CD4-positive, alpha-beta memory T cell (primary cell): ENCODE measurements at regions not wholly inside any gene's neighbourhood (a gene's known extent, or its start where the extent isn't known, plus 50 kb on each side); places are given as distances from the start of the nearest gene placed in this dataset.
A peak's percentile ranks its signal among the peaks of the same experiment; 100 is the strongest.

Source experiments
- CTCF ChIA-PET: fragments of 350-600 bp; sonication (Branson Sonifier 250); formaldehyde crosslinking; loops from one replicate; lab custom pipeline; 2021; ENCODE audit warnings: inconsistent platforms; ENCODE audit not compliant: partially characterized antibody; lab: Charles Lee
- POLR2A ChIA-PET: fragments of 350-600 bp; sonication (Branson Sonifier 250); formaldehyde crosslinking; loops from one replicate; lab custom pipeline; 2021; ENCODE audit not compliant: partially characterized antibody; lab: Charles Lee
- DNase-seq, 5 donors: peaks; one replicate each; pipeline versions ENCODE4 v3.0.0 to v3.0.0-alpha.2; 2020 to 2022; ENCODE audit warnings: mixed read lengths in 1 of 5
- H3K27ac ChIP-seq: one replicate; pipeline ENCODE4 v1.7.0; 2013; ENCODE audit warnings: low read depth, low read length
- H3K27me3 ChIP-seq: 2 replicates; pipeline ENCODE4 v1.7.0; 2013; ENCODE audit warnings: mild to moderate bottlenecking, low read length, moderate library complexity; ENCODE audit not compliant: insufficient read depth
- H3K36me3 ChIP-seq: 2 replicates; pipeline ENCODE4 v1.7.0; 2013; ENCODE audit warnings: mild to moderate bottlenecking, low read length, moderate library complexity; ENCODE audit not compliant: insufficient read depth
- H3K4me1 ChIP-seq: 2 replicates; pipeline ENCODE4 v1.7.0; 2013; ENCODE audit warnings: mild to moderate bottlenecking, low read length, moderate library complexity; ENCODE audit not compliant: insufficient read depth
- H3K4me3 ChIP-seq, 2 donors: one replicate each; pipeline ENCODE4 v1.7.0; 2013; ENCODE audit warnings: low read length in 2 of 2, mild to moderate bottlenecking in 1 of 2
- H3K9me3 ChIP-seq, 2 donors: one replicate each; pipeline ENCODE4 v1.7.0; 2013; ENCODE audit warnings: low read length in 2 of 2, control low read depth in 1 of 2; ENCODE audit not compliant: control insufficient read depth in 1 of 2
- H3K27ac Mint-ChIP-seq, 7 donors: one replicate each; pipeline ENCODE4 v1.8.0; 2020 to 2021; ENCODE audit warnings: mixed read lengths in 7 of 7, mild to moderate bottlenecking in 6 of 7, inconsistent platforms in 3 of 7, moderate library complexity in 3 of 7
- H3K27me3 Mint-ChIP-seq, 2 donors: one replicate each; pipeline ENCODE4 v1.8.0; 2020 to 2021; ENCODE audit warnings: mixed read lengths in 2 of 2
- H3K36me3 Mint-ChIP-seq, 2 donors: one replicate each; pipeline ENCODE4 v1.8.0; 2020 to 2021; ENCODE audit warnings: mixed read lengths in 2 of 2, inconsistent platforms in 1 of 2, mild to moderate bottlenecking in 1 of 2
- H3K4me1 Mint-ChIP-seq, 4 donors: one replicate each; pipeline ENCODE4 v1.8.0; 2020 to 2021; ENCODE audit warnings: mixed read lengths in 4 of 4, mild to moderate bottlenecking in 1 of 4
- H3K4me3 Mint-ChIP-seq, 8 donors: one replicate each; pipeline ENCODE4 v1.8.0; 2020 to 2021; ENCODE audit warnings: mixed read lengths in 8 of 8, mild to moderate bottlenecking in 7 of 8, moderate library complexity in 6 of 8, inconsistent platforms in 3 of 8
- H3K9me3 Mint-ChIP-seq, 8 donors: one replicate each; pipeline ENCODE4 v1.8.0; 2020 to 2021; ENCODE audit warnings: mixed read lengths in 8 of 8, mild to moderate bottlenecking in 5 of 8, inconsistent platforms in 3 of 8, moderate library complexity in 1 of 8
- intact Hi-C: fragments of 100-400 bp; cut with micrococcal nuclease; formaldehyde crosslinking; loops from one replicate; pipeline ENCODE4 v1.15.1; 2023

GRCh38 chr4:71251261-71251660 is 87.6 kb upstream of the SLC4A4 start:
- no peak overlapping the region for H3K4me3 Mint-ChIP-seq
- peaks cover 0 to 4% (median 0%) of the 10 kb centered on the region in 4 donors for H3K4me1 Mint-ChIP-seq
- Histone ChIP-seq H3K9me3 (no peaks in the 10 kb centered on the region), H3K27me3 (no peaks in the 10 kb centered on the region), H3K4me3 (no peak overlapping the region), H3K4me1 (no peaks in the 10 kb centered on the region), H3K27ac (no peak overlapping the region), H3K36me3 (no peaks in the 10 kb centered on the region)
- no peaks in the 10 kb centered on the region for H3K9me3 Mint-ChIP-seq
- no peak for DNase-seq
- H3K27ac Mint-ChIP-seq = no peak overlapping the region
- intact Hi-C loops = no loop called here
- ChIA-PET POLR2A (no interaction called here), CTCF (no interaction called here)
- peaks cover 3 to 9% of the 10 kb centered on the region in 2 donors for H3K27me3 Mint-ChIP-seq
- H3K36me3 Mint-ChIP-seq = no peaks in the 10 kb centered on the region

- no peaks in the 10 kb centered on the region for H3K36me3 Mint-ChIP-seq
- no peaks in the 10 kb centered on the region for H3K9me3 Mint-ChIP-seq
- Histone ChIP-seq H3K4me1 (no peaks in the 10 kb centered on the region), H3K9me3 (no peaks in the 10 kb centered on the region), H3K36me3 (no peaks in the 10 kb centered on the region), H3K27me3 (no peaks in the 10 kb centered on the region), H3K27ac (no peak overlapping the region), H3K4me3 (no peak overlapping the region)
- no peak overlapping the region for H3K27ac Mint-ChIP-seq
- ChIA-PET POLR2A (no interaction called here), CTCF (interaction anchor here (1.1 kb wide), 1 partner anchor 68 kb away, joined by 3 read pairs; no protein-coding TSS in a partner anchor)
- H3K4me3 Mint-ChIP-seq = peak overlapping the region in 2 of 8 donors; percentile 11 to 28
- H3K4me1 Mint-ChIP-seq = peaks cover 0 to 4% (median 0%) of the 10 kb centered on the region in 4 donors
- intact Hi-C loops = no loop called here
- DNase-seq = no peak
- peaks cover 0 to 4% of the 10 kb centered on the region in 2 donors for H3K27me3 Mint-ChIP-seq
These were observed 85.3 kb upstream of the SLC4A4 start for GRCh38 chr4:71253545-71253944.

DNA sequence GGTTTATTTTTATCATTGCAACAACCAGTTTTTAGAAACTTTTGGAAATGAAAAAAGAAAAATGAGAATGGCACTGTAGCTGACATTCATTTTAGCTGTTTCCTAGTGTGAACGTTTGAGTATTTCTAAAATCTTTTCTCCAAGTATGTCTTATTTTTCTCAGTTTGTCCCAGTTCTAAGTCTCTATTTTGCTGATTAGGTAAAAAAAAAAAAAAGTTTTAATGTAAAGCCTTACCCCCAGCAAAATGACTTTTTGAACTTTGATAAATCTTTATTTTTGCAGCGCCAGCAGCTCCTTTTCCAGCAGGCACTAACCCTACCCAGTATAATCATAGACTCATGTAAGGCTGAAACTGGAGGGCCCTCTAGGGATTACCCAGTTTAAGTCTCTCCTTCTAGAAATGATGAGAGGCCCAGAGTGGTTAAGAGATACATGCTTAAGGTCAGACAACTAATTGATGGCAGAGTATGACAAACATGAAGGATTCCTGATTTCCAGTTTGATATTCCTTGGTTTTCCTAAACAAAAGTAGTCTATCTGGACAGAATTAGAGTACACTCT is 84.3 kb upstream of the SLC4A4 start:
- Histone ChIP-seq H3K4me3 (no peak overlapping the region), H3K27me3 (no peaks in the 10 kb centered on the region), H3K36me3 (no peaks in the 10 kb centered on the region), H3K9me3 (no peaks in the 10 kb centered on the region), H3K4me1 (no peaks in the 10 kb centered on the region), H3K27ac (no peak overlapping the region)
- Mint-ChIP-seq H3K4me1 (peaks cover 0 to 4% (median 0%) of the 10 kb centered on the region in 4 donors), H3K9me3 (no peaks in the 10 kb centered on the region), H3K27me3 (peaks cover 0 to 5% of the 10 kb centered on the region in 2 donors), H3K27ac (no peak overlapping the region), H3K4me3 (no peak overlapping the region), H3K36me3 (no peaks in the 10 kb centered on the region)
- no peak for DNase-seq
- intact Hi-C loops = no loop called here
- ChIA-PET CTCF (interaction anchor here (1.1 kb wide), 1 partner anchor 69 kb away, joined by 3 read pairs; no protein-coding TSS in a partner anchor), POLR2A (no interaction called here)

- H3K4me1 Mint-ChIP-seq = peaks cover 0 to 4% (median 0%) of the 10 kb centered on the region in 4 donors
- H3K4me3 ChIP-seq = no peak overlapping the region
- H3K9me3 Mint-ChIP-seq = no peaks in the 10 kb centered on the region
- peaks cover 0 to 3% of the 10 kb centered on the region in 2 donors for H3K27me3 Mint-ChIP-seq
- H3K36me3 ChIP-seq = no peaks in the 10 kb centered on the region
- no peak overlapping the region for H3K27ac ChIP-seq
- H3K27me3 ChIP-seq = no peaks in the 10 kb centered on the region
- no peaks in the 10 kb centered on the region for H3K9me3 ChIP-seq
- no peaks in the 10 kb centered on the region for H3K4me1 ChIP-seq
- intact Hi-C loops = no loop called here
- POLR2A ChIA-PET = no interaction called here
- H3K27ac Mint-ChIP-seq = no peak overlapping the region
- H3K4me3 Mint-ChIP-seq = no peak overlapping the region
- no peaks in the 10 kb centered on the region for H3K36me3 Mint-ChIP-seq
- no peak for DNase-seq
- CTCF ChIA-PET = interaction anchor here (0.8 kb wide), 1 partner anchor 29 kb away, joined by 3 read pairs; no protein-coding TSS in a partner anchor
These were observed 82.8 kb upstream of the SLC4A4 start for GRCh38 chr4:71255976-71256375.

GRCh38 chr4:71257761-71258160 is 81.1 kb upstream of the SLC4A4 start:
- Histone ChIP-seq H3K27me3 (no peaks in the 10 kb centered on the region), H3K4me3 (no peak overlapping the region), H3K9me3 (no peaks in the 10 kb centered on the region), H3K4me1 (peaks cover 9% of the 10 kb centered on the region), H3K36me3 (no peaks in the 10 kb centered on the region), H3K27ac (no peak overlapping the region)
- DNase-seq = no peak
- H3K4me3 Mint-ChIP-seq = no peak overlapping the region
- H3K27ac Mint-ChIP-seq = no peak overlapping the region
- CTCF ChIA-PET = interaction anchor here (0.7 kb wide), 1 partner anchor 248 kb away, joined by 3 read pairs; no protein-coding TSS in a partner anchor
- no peaks in the 10 kb centered on the region for H3K9me3 Mint-ChIP-seq
- H3K27me3 Mint-ChIP-seq = peaks cover 0 to 3% of the 10 kb centered on the region in 2 donors
- peaks cover 5 to 14% (median 9%) of the 10 kb centered on the region in 4 donors for H3K4me1 Mint-ChIP-seq
- POLR2A ChIA-PET = no interaction called here
- no peaks in the 10 kb centered on the region for H3K36me3 Mint-ChIP-seq
- intact Hi-C loops = no loop called here

GRCh38 chr4:71258323-71258722 is 80.5 kb upstream of the SLC4A4 start:
- peaks cover 5 to 15% (median 10%) of the 10 kb centered on the region in 4 donors for H3K4me1 Mint-ChIP-seq
- Histone ChIP-seq H3K9me3 (no peaks in the 10 kb centered on the region), H3K27me3 (no peaks in the 10 kb centered on the region), H3K4me1 (peaks cover 9% of the 10 kb centered on the region), H3K27ac (no peak overlapping the region), H3K4me3 (no peak overlapping the region), H3K36me3 (no peaks in the 10 kb centered on the region)
- POLR2A ChIA-PET = no interaction called here
- no peak overlapping the region for H3K4me3 Mint-ChIP-seq
- no peak for DNase-seq
- H3K36me3 Mint-ChIP-seq = no peaks in the 10 kb centered on the region
- CTCF ChIA-PET = interaction anchor here (0.7 kb wide), 1 partner anchor 249 kb away, joined by 3 read pairs; no protein-coding TSS in a partner anchor
- no peak overlapping the region for H3K27ac Mint-ChIP-seq
- peaks cover 0 to 3% of the 10 kb centered on the region in 2 donors for H3K27me3 Mint-ChIP-seq
- H3K9me3 Mint-ChIP-seq = no peaks in the 10 kb centered on the region
- intact Hi-C loops = no loop called here

GRCh38 chr4:71259280-71259679 is 79.5 kb upstream of the SLC4A4 start:
- no peaks in the 10 kb centered on the region for H3K36me3 ChIP-seq
- peaks cover 0 to 3% of the 10 kb centered on the region in 2 donors for H3K27me3 Mint-ChIP-seq
- H3K9me3 ChIP-seq = no peaks in the 10 kb centered on the region
- peaks cover 5 to 15% (median 8%) of the 10 kb centered on the region in 4 donors for H3K4me1 Mint-ChIP-seq
- H3K9me3 Mint-ChIP-seq = no peaks in the 10 kb centered on the region
- no peak for DNase-seq
- intact Hi-C loops = no loop called here
- no peak overlapping the region for H3K4me3 Mint-ChIP-seq
- H3K27ac Mint-ChIP-seq = peak overlapping the region in 2 of 7 donors; percentile 23 to 24
- H3K27ac ChIP-seq = no peak overlapping the region
- ChIA-PET POLR2A (no interaction called here), CTCF (no interaction called here)
- no peak overlapping the region for H3K4me3 ChIP-seq
- H3K36me3 Mint-ChIP-seq = no peaks in the 10 kb centered on the region
- H3K4me1 ChIP-seq = peaks cover 9% of the 10 kb centered on the region
- H3K27me3 ChIP-seq = no peaks in the 10 kb centered on the region
